Esophagus muscularis mucosa (tissue), 4 donors: ENCODE measurements at regions not wholly inside any gene's neighbourhood (a gene's known extent, or its start where the extent isn't known, plus 50 kb on each side); places are given as distances from the start of the nearest gene placed in this dataset.

Source experiments
- DNase-seq: peaks from one replicate; pipeline ENCODE4 v3.0.0-alpha.2; 2017; ENCODE audit errors: extremely low spot score
- H3K27ac ChIP-seq, 4 donors: fragments of 200-600 bp; sonication (generic); replicated peaks in 1 of 4; 1 replicate in 3 of 4; 2 replicates in 1 of 4; pipeline ENCODE4 v1.5.1; 2016 to 2019; ENCODE audit warnings: mild to moderate bottlenecking in 1 of 4
- H3K27me3 ChIP-seq, 4 donors: fragments of 200-600 bp; sonication (generic); one replicate each; pipeline versions ENCODE4 v1.5.1 to v1.6.0; 2016 to 2019
- H3K36me3 ChIP-seq, 4 donors: fragments of 200-600 bp; sonication (generic); one replicate each; pipeline ENCODE4 v1.5.1; 2016 to 2019
- H3K4me1 ChIP-seq, 4 donors: fragments of 200-600 bp; sonication (generic); one replicate each; pipeline ENCODE4 v1.5.1; 2016 to 2019
- H3K4me3 ChIP-seq, 4 donors: fragments of 200-600 bp; sonication (generic); 1 replicate in 2 of 4; 2 replicates in 2 of 4; pipeline ENCODE4 v1.5.1; 2016 to 2019; ENCODE audit warnings: mild to moderate bottlenecking in 4 of 4, moderate library complexity in 1 of 4
- H3K9me3 ChIP-seq, 4 donors: fragments of 200-600 bp; sonication (generic); 1 replicate in 3 of 4; 2 replicates in 1 of 4; pipeline ENCODE4 v1.5.1; 2016 to 2019
- CTCF ChIP-seq, 3 experiments: fragments of 200-600 bp in 2 of 3; fragments of 450-650 bp in 1 of 3; sonication (generic) in 2 of 3; IDR thresholded peaks; one replicate each; pipeline ENCODE4 v1.5.1; 2017 to 2019; ENCODE audit warnings: antibody characterized with exemption in 3 of 3, mild to moderate bottlenecking in 2 of 3, moderate library complexity in 1 of 3
- EP300 ChIP-seq: sonication (generic); formaldehyde crosslinking; IDR thresholded peaks from one replicate; pipeline ENCODE4 v1.6.1; 2017; ENCODE audit warnings: antibody characterized with exemption
- POLR2A ChIP-seq: fragments of 450-650 bp; IDR thresholded peaks from one replicate; pipeline ENCODE4 v1.6.1; 2017; ENCODE audit warnings: antibody characterized with exemption, moderate library complexity, mild to moderate bottlenecking, low read depth
- POLR2AphosphoS5 ChIP-seq, 2 donors: sonication (generic); formaldehyde crosslinking; IDR thresholded peaks; one replicate each; pipeline ENCODE4 v1.6.1; 2017; ENCODE audit warnings: antibody characterized with exemption in 2 of 2
- WGBS: methylation state at CpG from one replicate; pipeline ENCODE4 v1.1.5; 2018; 5-methylcytosine and 5-hydroxymethylcytosine counted together
- intact Hi-C: fragments of 100-400 bp; cut with DNase I; formaldehyde crosslinking; loops from one replicate; pipeline ENCODE4 v1.15.1; 2023

DNA sequence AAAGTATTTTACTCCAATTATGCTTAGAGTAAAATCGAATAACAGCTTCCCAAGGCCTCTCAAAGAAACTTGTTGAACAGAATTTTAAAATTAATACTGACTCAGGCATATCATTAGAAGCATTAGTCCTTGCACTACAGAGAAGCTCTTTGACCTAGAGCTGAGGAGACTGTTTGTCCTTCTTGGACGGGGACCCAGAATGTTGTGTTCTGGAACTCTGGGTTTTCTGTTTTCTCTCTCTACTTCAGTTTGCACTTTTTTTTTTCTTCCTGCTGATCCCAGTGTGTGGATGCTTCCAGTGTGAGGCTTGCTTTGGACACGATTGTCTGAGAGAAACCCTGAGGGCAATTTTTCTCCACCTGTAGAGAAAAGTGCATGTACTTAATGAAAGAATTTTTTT lies 847.6 kb downstream of the SOCS6 start:
- Histone ChIP-seq H3K27ac (no peak overlapping the region), H3K4me3 (no peak overlapping the region), H3K27me3 (no peaks in the 10 kb centered on the region), H3K36me3 (no peaks in the 10 kb centered on the region), H3K4me1 (no peaks in the 10 kb centered on the region), H3K9me3 (no peaks in the 10 kb centered on the region)
- DNase-seq, result no peak
- TF ChIP-seq EP300 (no peak), POLR2AphosphoS5 (IDR thresholded peaks at IDR 0.05) (no peak), CTCF (IDR thresholded peaks at IDR 0.05) (no peak), POLR2A (no peak)
- 63% methylated on average over 3 of the region's 3 CpGs for WGBS
- intact Hi-C loops, result no loop called here

DNA sequence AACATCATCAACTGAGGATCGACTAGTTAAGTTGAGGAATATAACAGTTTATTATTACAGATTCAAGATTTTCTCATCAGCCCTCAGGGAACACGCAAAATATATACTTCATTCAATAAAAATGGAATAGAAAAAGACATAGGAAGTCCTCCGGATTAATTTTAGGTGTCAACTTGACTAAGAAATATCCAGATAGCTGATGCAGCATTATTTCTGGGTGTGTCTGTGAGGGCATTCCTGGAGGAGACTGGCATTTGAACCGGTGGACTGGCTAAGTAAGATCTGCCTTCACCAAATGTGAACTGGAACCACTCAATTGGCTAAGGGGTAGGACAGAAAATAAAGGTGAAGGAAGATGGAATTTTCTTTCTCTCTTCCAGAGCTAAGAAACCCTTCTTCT lies 845.3 kb downstream of the SOCS6 start:
- WGBS, result 77% methylated on average over 4 of the region's 4 CpGs
- Histone ChIP-seq H3K4me1 (no peaks in the 10 kb centered on the region), H3K27me3 (no peaks in the 10 kb centered on the region), H3K9me3 (no peaks in the 10 kb centered on the region), H3K4me3 (no peak overlapping the region), H3K27ac (no peak overlapping the region), H3K36me3 (no peaks in the 10 kb centered on the region)
- intact Hi-C loops, result no loop called here
- TF ChIP-seq CTCF (IDR thresholded peaks at IDR 0.05), result no peak
- TF ChIP-seq POLR2A, result no peak
- no peak for TF ChIP-seq EP300
- TF ChIP-seq POLR2AphosphoS5 (IDR thresholded peaks at IDR 0.05), result no peak
- DNase-seq, result no peak

DNA sequence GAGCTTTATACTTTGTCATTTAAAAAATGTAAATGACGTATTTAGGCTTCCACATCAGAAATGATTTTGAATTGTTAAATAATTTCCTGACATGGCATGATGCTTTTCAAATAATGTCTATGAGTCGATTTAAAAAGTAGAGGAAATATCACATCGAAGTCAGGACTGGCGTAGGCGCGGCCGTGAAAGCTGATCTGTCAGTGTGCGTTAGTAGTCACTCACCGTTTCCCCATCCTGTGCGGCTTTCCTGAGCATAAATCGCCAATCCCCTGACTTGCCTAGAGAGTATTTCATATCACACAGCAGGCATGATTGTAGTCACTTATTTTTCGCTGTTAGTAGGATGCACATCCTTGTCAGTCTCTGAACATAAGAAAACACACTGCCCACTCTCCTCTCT lies 843.1 kb downstream of the SOCS6 start:
- Histone ChIP-seq H3K27ac (no peak overlapping the region), H3K4me1 (no peaks in the 10 kb centered on the region), H3K9me3 (no peaks in the 10 kb centered on the region), H3K27me3 (no peaks in the 10 kb centered on the region), H3K4me3 (no peak overlapping the region), H3K36me3 (no peaks in the 10 kb centered on the region)
- WGBS, result 92% methylated on average over 12 of the region's 12 CpGs
- intact Hi-C loops, result no loop called here
- DNase-seq, result no peak
- TF ChIP-seq POLR2A (no peak), EP300 (no peak), POLR2AphosphoS5 (IDR thresholded peaks at IDR 0.05) (no peak), CTCF (IDR thresholded peaks at IDR 0.05) (no peak)

DNA sequence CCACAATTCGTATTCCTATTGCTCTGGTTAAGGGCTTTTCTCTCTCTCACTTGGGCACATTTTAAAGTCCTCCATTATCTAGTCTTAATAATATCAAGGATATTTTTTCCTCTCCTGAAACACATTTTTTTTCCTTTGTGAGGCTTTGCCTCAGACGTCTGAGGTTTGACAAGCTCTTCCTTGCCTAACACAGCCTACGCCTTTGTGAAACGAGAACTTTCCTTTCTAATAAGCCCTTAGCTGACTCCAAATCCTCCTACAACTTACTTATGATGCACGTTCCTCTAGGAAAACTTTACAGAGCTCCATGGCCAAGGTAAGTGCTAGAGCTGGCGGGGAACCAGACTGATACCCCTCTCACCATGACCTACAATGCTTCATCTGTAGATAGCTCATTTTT lies 841.5 kb downstream of the SOCS6 start:
- no peak overlapping the region for H3K4me3 ChIP-seq
- H3K4me1 ChIP-seq, result no peaks in the 10 kb centered on the region
- 81% methylated on average over 6 of the region's 6 CpGs for WGBS
- intact Hi-C loops, result no loop called here
- no peak for DNase-seq
- H3K9me3 ChIP-seq, result no peaks in the 10 kb centered on the region
- H3K36me3 ChIP-seq, result no peaks in the 10 kb centered on the region
- no peak overlapping the region for H3K27ac ChIP-seq
- H3K27me3 ChIP-seq, result no peaks in the 10 kb centered on the region
- TF ChIP-seq EP300 (no peak), POLR2A (no peak), POLR2AphosphoS5 (IDR thresholded peaks at IDR 0.05) (no peak), CTCF (IDR thresholded peaks at IDR 0.05) (no peak)

GRCh38 chr18:71125581-71125980 lies 836.7 kb downstream of the SOCS6 start:
- Histone ChIP-seq H3K36me3 (no peaks in the 10 kb centered on the region), H3K27ac (no peak overlapping the region), H3K27me3 (no peaks in the 10 kb centered on the region), H3K4me1 (no peaks in the 10 kb centered on the region), H3K9me3 (peaks cover 0 to 25% (median 5%) of the 10 kb centered on the region in 4 donors), H3K4me3 (no peak overlapping the region)
- 58% methylated on average over 2 of the region's 2 CpGs for WGBS
- DNase-seq, result no peak
- TF ChIP-seq EP300 (no peak), POLR2AphosphoS5 (IDR thresholded peaks at IDR 0.05) (no peak), POLR2A (no peak), CTCF (IDR thresholded peaks at IDR 0.05) (no peak)
- intact Hi-C loops, result no loop called here
